ENCODE measurements at regions not wholly inside any gene's neighbourhood (a gene's known extent, or its start where the extent isn't known, plus 50 kb on each side); places are given as distances from the start of the nearest gene placed in this dataset.
"Not testable (repeated sequence)": the region's sequence is repeated elsewhere in the genome, so short reads cannot be mapped to it uniquely, and the experiment has no call there.

- DNase-seq: no peak
Observed at GRCh38 chr18:68219274-68219673, 495.6 kb downstream of the TMX3 start.

GRCh38 chr18:68215931-68216330 is 499.0 kb downstream of the TMX3 start:
- DNase-seq: no peak

- no peak for DNase-seq
Observed at GRCh38 chr18:68186039-68186438, 528.9 kb downstream of the TMX3 start.

- no peak for DNase-seq
Observed at GRCh38 chr18:68181956-68182355, 533.0 kb downstream of the TMX3 start.

GRCh38 chr18:68179811-68180210 is 535.1 kb downstream of the TMX3 start:
- no peak for DNase-seq

- DNase-seq: no peak
Observed at GRCh38 chr18:68178921-68179320, 536.0 kb downstream of the TMX3 start.

GRCh38 chr18:68177807-68178702 is 536.9 kb downstream of the TMX3 start:
- DNase-seq: no peak

- DNase-seq: no peak
Observed at GRCh38 chr18:68176901-68177300, 538.0 kb downstream of the TMX3 start.

- no peak for DNase-seq
Observed at GRCh38 chr18:68172842-68173549, 541.9 kb downstream of the TMX3 start.

GRCh38 chr18:68164909-68165308 is 550.0 kb downstream of the TMX3 start:
- no peak for DNase-seq

- not testable (repeated sequence) for DNase-seq
Observed at GRCh38 chr18:68153821-68154220, 561.1 kb downstream of the TMX3 start.

- DNase-seq: no peak
Observed at GRCh38 chr18:68152770-68153169, 562.1 kb downstream of the TMX3 start.

GRCh38 chr18:68150961-68151360 is 563.9 kb downstream of the TMX3 start:
- DNase-seq: peak; percentile 48

GRCh38 chr18:68148863-68149262 is 566.0 kb downstream of the TMX3 start:
- DNase-seq: peak; percentile 74

GRCh38 chr18:68147728-68148127 is 567.2 kb downstream of the TMX3 start:
- DNase-seq: peak; percentile 10

GRCh38 chr18:68121826-68122225 is 593.1 kb downstream of the TMX3 start:
- no peak for DNase-seq

- no peak for DNase-seq
Observed at GRCh38 chr18:68121308-68121707, 593.6 kb downstream of the TMX3 start.

- no peak for DNase-seq
Observed at GRCh38 chr18:68114989-68115388, 598.5 kb upstream of the DSEL start.

- DNase-seq: no peak
Observed at GRCh38 chr18:68104036-68104435, 587.5 kb upstream of the DSEL start.

- DNase-seq: no peak
Observed at GRCh38 chr18:68103561-68103960, 587.0 kb upstream of the DSEL start.

- DNase-seq: no peak
Observed at GRCh38 chr18:68102117-68102516, 585.6 kb upstream of the DSEL start.

GRCh38 chr18:68098655-68099054 is 582.1 kb upstream of the DSEL start:
- DNase-seq: no peak

GRCh38 chr18:68086481-68086880 is 570.0 kb upstream of the DSEL start:
- no peak for DNase-seq

- no peak for DNase-seq
Observed at GRCh38 chr18:68085251-68085650, 568.7 kb upstream of the DSEL start.
